GM13976 (cell line): ENCODE measurements at regions not wholly inside any gene's neighbourhood (a gene's known extent, or its start where the extent isn't known, plus 50 kb on each side); places are given as distances from the start of the nearest gene placed in this dataset.
"Not testable (repeated sequence)": the region's sequence is repeated elsewhere in the genome, so short reads cannot be mapped to it uniquely, and the experiment has no call there.

Source experiments
- DNase-seq: peaks from one replicate; pipeline ENCODE4 v3.0.0; 2012; ENCODE audit warnings: low spot score
- in situ Hi-C: fragments of 300-500 bp; cut with MboI; formaldehyde crosslinking; loops from one replicate; pipeline ENCODE4 v1.12.0; 2022; ENCODE audit warnings: low sequenced_read_pairs, mixed read lengths, inconsistent platforms; ENCODE audit not compliant: unreplicated experiment
- TF ChIP-seq, protein P1 (sequence below): IDR thresholded peaks from 2 replicates; pipeline ENCODE4 v1.5.1; 2012; ENCODE audit warnings: borderline replicate concordance, mild to moderate bottlenecking; ENCODE audit not compliant: insufficient read depth; ENCODE audit errors: extremely low read depth, missing control alignments, control extremely low read depth

DNA sequence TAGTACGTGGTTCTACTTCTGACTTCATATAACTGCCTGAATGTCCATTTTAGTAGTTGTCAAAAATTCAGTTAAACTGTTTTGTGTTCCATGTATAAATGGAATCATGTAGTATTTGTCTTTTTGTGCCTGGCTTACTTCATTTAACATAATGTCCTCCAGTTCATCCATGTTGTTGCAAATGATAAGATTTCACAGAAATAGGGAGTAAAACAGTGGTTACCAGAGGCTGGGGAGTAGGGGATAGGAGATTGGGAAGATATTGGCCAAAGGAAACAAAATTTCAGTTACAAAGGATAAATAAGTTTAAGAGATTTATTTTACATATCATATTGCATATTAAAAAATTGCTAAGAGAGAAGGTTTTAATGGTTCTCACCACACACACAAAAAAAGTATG is 425.0 kb upstream of the MEF2C start:
- TF ChIP-seq, protein P1, sequence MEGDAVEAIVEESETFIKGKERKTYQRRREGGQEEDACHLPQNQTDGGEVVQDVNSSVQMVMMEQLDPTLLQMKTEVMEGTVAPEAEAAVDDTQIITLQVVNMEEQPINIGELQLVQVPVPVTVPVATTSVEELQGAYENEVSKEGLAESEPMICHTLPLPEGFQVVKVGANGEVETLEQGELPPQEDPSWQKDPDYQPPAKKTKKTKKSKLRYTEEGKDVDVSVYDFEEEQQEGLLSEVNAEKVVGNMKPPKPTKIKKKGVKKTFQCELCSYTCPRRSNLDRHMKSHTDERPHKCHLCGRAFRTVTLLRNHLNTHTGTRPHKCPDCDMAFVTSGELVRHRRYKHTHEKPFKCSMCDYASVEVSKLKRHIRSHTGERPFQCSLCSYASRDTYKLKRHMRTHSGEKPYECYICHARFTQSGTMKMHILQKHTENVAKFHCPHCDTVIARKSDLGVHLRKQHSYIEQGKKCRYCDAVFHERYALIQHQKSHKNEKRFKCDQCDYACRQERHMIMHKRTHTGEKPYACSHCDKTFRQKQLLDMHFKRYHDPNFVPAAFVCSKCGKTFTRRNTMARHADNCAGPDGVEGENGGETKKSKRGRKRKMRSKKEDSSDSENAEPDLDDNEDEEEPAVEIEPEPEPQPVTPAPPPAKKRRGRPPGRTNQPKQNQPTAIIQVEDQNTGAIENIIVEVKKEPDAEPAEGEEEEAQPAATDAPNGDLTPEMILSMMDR, result no peak
- no peak for DNase-seq
- in situ Hi-C loops, result no loop called here

DNA sequence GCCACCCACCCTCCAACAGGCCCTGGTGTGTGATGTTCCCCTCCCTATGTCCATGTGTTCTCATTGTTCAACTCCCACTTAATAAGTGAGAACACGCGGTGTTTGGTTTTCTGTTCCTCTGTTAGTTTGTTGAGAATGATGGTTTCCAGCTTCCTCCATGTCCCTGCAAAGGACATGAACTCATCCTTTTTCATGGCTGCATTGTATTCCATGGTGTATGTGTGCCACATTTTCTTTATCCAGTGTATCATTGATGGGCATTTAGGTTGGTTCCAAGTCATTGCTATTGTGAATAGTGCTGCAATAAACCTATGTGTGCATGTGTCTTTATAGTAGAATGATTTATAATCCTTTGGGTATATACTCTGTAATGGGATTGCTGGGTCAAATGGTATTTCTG is 424.2 kb upstream of the MEF2C start:
- DNase-seq, in situ Hi-C loops: not testable (repeated sequence)

DNA sequence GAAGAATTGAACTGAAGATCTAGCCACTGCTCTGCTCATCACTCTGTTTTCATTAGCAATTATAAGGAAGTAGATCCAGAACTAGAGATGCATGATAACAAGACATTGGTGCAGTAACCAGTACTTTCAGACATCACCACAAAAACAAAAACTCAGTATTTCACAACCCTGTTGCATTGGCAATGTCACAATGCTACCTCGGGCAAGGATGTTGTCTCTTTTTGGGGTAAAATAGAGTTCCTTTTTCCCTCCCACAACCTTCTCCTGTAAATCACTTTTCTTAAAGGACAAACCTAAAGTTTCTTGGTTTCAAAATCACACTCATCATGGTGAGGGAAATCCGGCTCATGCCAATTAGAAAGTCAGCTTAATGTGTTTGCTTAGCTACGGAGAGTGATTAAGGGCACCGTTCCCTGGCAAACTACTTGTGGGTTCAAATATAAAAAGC is 420.1 kb upstream of the MEF2C start:
- DNase-seq, result no peak
- TF ChIP-seq, protein P1, result no peak
- in situ Hi-C loops, result no loop called here

DNA sequence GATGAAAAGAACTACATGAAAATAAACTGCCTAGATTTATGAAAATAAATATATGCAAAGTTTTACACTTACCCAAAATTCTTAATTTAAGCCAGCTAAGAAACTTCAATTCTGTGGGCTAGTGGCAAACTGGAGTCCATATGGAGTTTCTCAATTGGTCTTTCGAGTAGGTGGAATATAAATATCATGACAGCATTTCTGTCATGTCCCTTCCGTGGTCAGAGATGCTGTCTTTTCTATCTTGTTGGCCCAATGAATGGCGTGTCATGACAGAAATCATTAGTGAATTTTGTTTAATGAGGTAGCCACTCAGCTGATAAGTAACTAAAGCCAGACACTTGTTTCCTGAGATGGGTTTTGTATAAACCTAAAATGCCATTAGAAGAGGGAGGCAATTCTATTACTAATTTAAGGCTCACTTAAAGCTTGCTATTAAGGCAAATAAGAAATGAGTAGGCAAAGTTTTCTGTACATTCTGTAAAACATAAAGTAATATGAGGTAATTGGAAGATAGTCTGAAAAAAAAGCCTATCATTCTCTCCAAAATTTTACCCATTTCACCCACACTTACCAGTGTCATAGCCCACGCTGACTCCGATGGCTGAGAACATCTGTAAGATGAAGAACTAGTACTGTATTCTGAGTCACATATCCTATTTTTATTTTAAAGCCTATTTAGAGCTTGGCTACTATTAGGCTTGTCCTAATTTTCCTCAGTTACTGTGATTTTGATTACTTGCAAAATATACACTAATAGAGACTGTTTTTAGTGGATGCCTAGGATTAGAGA is 419.3 kb upstream of the MEF2C start:
- DNase-seq, result no peak
- in situ Hi-C loops, result no loop called here
- TF ChIP-seq, protein P1, result no peak

DNA sequence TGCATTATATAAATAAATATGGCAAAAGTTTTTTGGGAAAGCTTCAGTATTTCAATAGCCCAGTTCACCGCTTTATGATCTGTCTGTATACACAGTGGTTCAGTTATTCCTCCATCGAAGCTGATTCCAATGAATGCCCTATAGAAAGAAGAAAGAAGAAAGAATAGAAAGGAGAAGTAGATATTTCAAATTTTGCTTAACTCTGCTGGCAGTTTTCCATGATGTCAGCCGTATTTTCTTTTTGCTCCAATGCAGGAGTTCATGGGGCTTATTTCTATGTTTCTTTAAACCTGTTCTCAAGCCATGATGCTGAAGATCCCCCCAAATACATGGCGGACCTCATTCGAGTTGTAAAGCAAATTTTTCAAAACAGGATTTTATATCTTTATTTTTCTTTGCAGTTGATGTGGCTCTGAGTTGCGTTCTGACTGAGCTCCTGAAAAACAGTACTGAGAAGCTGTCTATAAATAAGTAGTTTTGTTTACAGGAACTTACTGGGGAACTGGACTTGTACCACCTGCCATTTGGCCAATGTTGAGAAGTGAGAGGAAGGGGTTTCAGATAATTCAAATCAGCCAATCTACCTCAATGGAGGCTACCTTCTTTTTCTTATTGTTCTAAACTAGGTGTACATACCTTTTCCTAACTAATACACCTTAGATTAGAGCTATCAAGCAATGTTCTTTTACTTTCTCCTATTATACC is 418.5 kb upstream of the MEF2C start:
- in situ Hi-C loops, result no loop called here
- DNase-seq, result no peak
- TF ChIP-seq, protein P1, result no peak

DNA sequence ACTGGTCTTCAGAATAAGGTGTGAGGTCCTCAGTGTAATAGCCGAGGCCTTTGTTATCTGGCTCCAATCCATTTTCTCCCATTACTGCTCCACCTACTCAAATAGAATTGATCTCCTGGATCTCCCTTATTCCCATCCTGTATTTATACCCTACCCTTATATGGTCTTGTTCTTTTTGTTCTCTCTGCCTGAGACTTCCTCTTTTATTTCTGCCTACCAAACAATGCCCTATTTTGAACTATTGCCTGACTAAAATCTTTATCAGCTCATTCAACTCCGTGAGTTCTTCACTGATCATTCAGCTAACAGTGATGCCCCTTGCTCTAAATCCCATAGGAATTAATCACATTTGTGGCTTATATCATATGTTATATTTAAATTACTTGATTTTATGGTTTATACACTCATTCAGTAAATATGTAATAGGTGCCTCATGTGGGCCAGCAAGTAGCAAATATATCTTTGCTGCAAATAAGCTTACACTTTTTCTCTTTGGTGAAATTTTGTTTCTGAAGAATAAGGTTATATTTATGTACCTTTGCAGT is 417.5 kb upstream of the MEF2C start:
- DNase-seq, result no peak

DNA sequence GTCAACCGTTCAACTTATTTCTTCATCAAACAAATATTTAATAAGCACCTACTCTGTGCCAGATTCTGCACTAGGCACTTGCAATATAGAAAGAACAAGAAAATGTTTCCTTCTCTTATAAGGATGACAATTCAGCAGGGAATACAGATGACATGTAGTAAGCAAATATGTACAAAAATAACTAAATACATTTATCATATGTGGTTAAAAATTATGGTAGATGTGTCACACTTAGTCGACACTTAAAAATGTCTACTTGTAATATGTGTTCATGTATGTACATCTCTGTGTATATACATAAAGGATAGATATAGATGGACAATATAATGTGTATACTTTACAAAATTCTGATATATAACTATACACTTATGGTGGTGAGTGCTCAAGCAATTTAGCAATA is 417.0 kb upstream of the MEF2C start:
- TF ChIP-seq, protein P1, result no peak
- DNase-seq, result no peak
- in situ Hi-C loops, result loop anchor here (25.0 kb wide), 1 partner anchor 413 kb away; the partner anchor contains the start of gene MEF2C

More for the DNA sequence above, 417.5 kb upstream of the MEF2C start:
- in situ Hi-C loops, result no loop called here
- TF ChIP-seq, protein P1, result no peak
